OCI-LY1 (cell line): ENCODE measurements at regions not wholly inside any gene's neighbourhood (a gene's known extent, or its start where the extent isn't known, plus 50 kb on each side); places are given as distances from the start of the nearest gene placed in this dataset.

ENCODE experiments used
- CTCF ChIP-seq: fragments of 200-600 bp; sonication (generic), shearing (Covaris generic); IDR thresholded peaks from 2 replicates; pipeline ENCODE4 v1.5.1; 2017; ENCODE audit warnings: mild to moderate bottlenecking, antibody characterized with exemption, low read length, moderate library complexity, mixed read lengths
- EZH2 ChIP-seq: fragments of 200-600 bp; sonication (generic), shearing (Covaris generic); IDR thresholded peaks from 2 replicates; pipeline ENCODE4 v1.8.0; 2017; ENCODE audit warnings: borderline replicate concordance, mixed run types, mild to moderate bottlenecking, antibody characterized with exemption, low read length, moderate library complexity, mixed read lengths

GRCh38 chr3:162400697-162401096, 904.1 kb downstream of the OTOL1 start:
- TF ChIP-seq CTCF (no peak), EZH2 (no peak)
